Heart left ventricle (tissue), 13 donors: ENCODE measurements at regions not wholly inside any gene's neighbourhood (a gene's known extent, or its start where the extent isn't known, plus 50 kb on each side); places are given as distances from the start of the nearest gene placed in this dataset.

Experiments used
- CTCF ChIP-seq, 12 donors: fragments of 200-600 bp; sonication (generic) in 4 of 12; IDR thresholded peaks; one replicate each; pipeline versions ENCODE4 v1.5.0 to v1.8.0; 2018 to 2022; ENCODE audit warnings: antibody characterized with exemption in 12 of 12, mild to moderate bottlenecking in 5 of 12
- POLR2A ChIP-seq, 2 donors: fragments of 450-650 bp; IDR thresholded peaks; one replicate each; pipeline ENCODE4 v1.6.1; 2017; ENCODE audit warnings: antibody characterized with exemption in 2 of 2, mild to moderate bottlenecking in 2 of 2, moderate library complexity in 2 of 2
- donor health status: ischemic (EF 13 %, LVEDD 7.1; RV severe dilation, severe dysfunction).
- donor health status: DM: no; HTN: yes; CAD: no.
- donor health status: DM: no; HTN: no; CAD: no.
- donor health status: ischemic (EF 25% LVEDD 6.9; RV normal size, moderate dysfunction).
- donor health status: ischemic (EF 25% LVEDD 5.7; RV mildly dilated, moderate dysfunction).
- donor health status: ischemic (EF 35%, LVEDD 5.7; RV mildly dilated, moderate dysfunction).
- donor health status: nonischemic (EF 11% LVEDD 7.7; RV severe dilation, severe dysfunction).
- donor health status: DM: yes; HTN: yes; CAD: no.
- donor health status: PGD.
- donor health status: ischemic (EF 29% LVEDD 5.4; RV normal size, mild dysfunction).
- donor health status: nonischemic (EF 23%, LVEDD 6.1; RV moderate dilation, normal function).

- no peak for TF ChIP-seq CTCF (IDR thresholded peaks at IDR 0.05)
- TF ChIP-seq POLR2A (IDR thresholded peaks at IDR 0.05): no peak
Observed at GRCh38 chr13:91151921-91152320, 195.6 kb upstream of the MIR17HG start.
